K562 (cell line): ENCODE measurements at regions not wholly inside any gene's neighbourhood (a gene's known extent, or its start where the extent isn't known, plus 50 kb on each side); places are given as distances from the start of the nearest gene placed in this dataset.
A peak's percentile ranks its signal among the peaks of the same experiment; 100 is the strongest.

Experiments
- BMI1 ChIP-seq: fragments of 150-350 bp; IDR thresholded peaks from 2 replicates; pipeline ENCODE4 v1.6.1; 2014; ENCODE audit warnings: low read length
- CBFB ChIP-seq: sonication (generic); formaldehyde crosslinking; IDR thresholded peaks from 2 replicates; pipeline ENCODE4 v1.4.0; 2020; ENCODE audit warnings: mild to moderate bottlenecking, missing genetic modification reagents
- CBX3 ChIP-seq, 2 experiments: IDR thresholded peaks; 1 replicate in 1 of 2; 2 replicates in 1 of 2; pipeline ENCODE4 v1.6.1; 2012; ENCODE audit warnings: inconsistent platforms in 2 of 2, low read length in 2 of 2, borderline replicate concordance in 1 of 2, control low read depth in 1 of 2
- CHCHD3 ChIP-seq: fragments of 250-450 bp; sonication (Bioruptor Pico); IDR thresholded peaks from 2 replicates; pipeline ENCODE4 v2.1.2; 2022; ENCODE audit warnings: mild to moderate bottlenecking
- ELF4 ChIP-seq: fragments of 450-650 bp; formaldehyde crosslinking; IDR thresholded peaks from 2 replicates; pipeline ENCODE4 v1.4.0; 2022; ENCODE audit warnings: missing genetic modification characterization
- FUS ChIP-seq: fragments of 200-400 bp; formaldehyde crosslinking; optimal IDR thresholded peaks from 2 replicates; pipeline ENCODE3; 2017; ENCODE audit warnings: low read depth, low read length
- KDM1A ChIP-seq, 2 experiments: fragments of 450-650 bp; IDR thresholded peaks; 2 replicates each; pipeline ENCODE4 v1.6.1; 2016; ENCODE audit warnings: mild to moderate bottlenecking in 2 of 2
- KLF13 ChIP-seq: fragments of 450-650 bp; IDR thresholded peaks from 2 replicates; pipeline ENCODE4 v1.6.1; 2016; ENCODE audit warnings: missing genetic modification characterization, low read depth, mild to moderate bottlenecking, missing compliant biosample characterization, moderate library complexity, borderline replicate concordance
- MAFK ChIP-seq: IDR thresholded peaks from 2 replicates; pipeline ENCODE4 v1.6.1; 2011; ENCODE audit warnings: low read length, improper control_type of control experiment
- PTRF ChIP-seq: fragments of 450-650 bp; IDR thresholded peaks from 2 replicates; pipeline ENCODE4 v1.6.1; 2016; ENCODE audit warnings: mild to moderate bottlenecking, missing genetic modification characterization, missing compliant biosample characterization
- RB1 ChIP-seq: fragments of 450-650 bp; IDR thresholded peaks from 2 replicates; pipeline ENCODE4 v1.6.1; 2017; ENCODE audit warnings: low read depth, mild to moderate bottlenecking
- RHOXF2B ChIP-seq: fragments of 250-450 bp; sonication (Bioruptor Pico); conservative IDR thresholded peaks from 2 replicates; pipeline ENCODE4 v1.5.1; 2021
- SUPT5H ChIP-seq: fragments of 450-650 bp; IDR thresholded peaks from 2 replicates; pipeline ENCODE4 v1.6.1; 2016
- TARDBP ChIP-seq: fragments of 450-650 bp; IDR thresholded peaks from 2 replicates; pipeline ENCODE4 v1.6.1; 2016
- TCF3 ChIP-seq: sonication (generic); formaldehyde crosslinking; IDR thresholded peaks from 2 replicates; pipeline ENCODE4 v1.4.0; 2020; ENCODE audit warnings: mild to moderate bottlenecking, missing genetic modification reagents
- TEAD1 ChIP-seq, 2 experiments: fragments of 450-650 bp in 1 of 2; sonication (generic) in 1 of 2; formaldehyde crosslinking; IDR thresholded peaks; 2 replicates each; pipeline versions ENCODE4 v1.4.0 to v1.8.0; 2020 to 2022; ENCODE audit warnings: mild to moderate bottlenecking in 2 of 2, missing genetic modification reagents in 1 of 2
- THRAP3 ChIP-seq: fragments of 450-650 bp; IDR thresholded peaks from 2 replicates; pipeline ENCODE4 v1.6.1; 2016; ENCODE audit warnings: mild to moderate bottlenecking, inconsistent platforms, borderline replicate concordance
- ZNF232 ChIP-seq: sonication (generic); formaldehyde crosslinking; IDR thresholded peaks from 2 replicates; pipeline ENCODE4 v1.8.0; 2022; ENCODE audit warnings: mild to moderate bottlenecking, missing genetic modification reagents
- ZNF263 ChIP-seq: sonication (generic); formaldehyde crosslinking; IDR thresholded peaks from 2 replicates; pipeline ENCODE4 v1.8.0; 2022; ENCODE audit warnings: mild to moderate bottlenecking, missing genetic modification reagents, borderline replicate concordance
- ZNF780A ChIP-seq: fragments of 250-450 bp; sonication (Bioruptor Pico); IDR thresholded peaks from 2 replicates; pipeline ENCODE4 v1.5.0; 2021; ENCODE audit warnings: mild to moderate bottlenecking
- TF ChIP-seq, protein P1 (sequence below), 2 experiments: fragments of 450-650 bp in 1 of 2; sonication (generic) in 1 of 2; formaldehyde crosslinking; conservative IDR thresholded peaks; 2 replicates each; pipeline versions ENCODE4 v1.4.0 to v1.8.1; 2020 to 2022; ENCODE audit warnings: mild to moderate bottlenecking in 1 of 2, missing genetic modification reagents in 1 of 2
- TF ChIP-seq, protein P2 (sequence below): fragments of 450-650 bp; IDR thresholded peaks from 2 replicates; pipeline ENCODE4 v1.6.1; 2017; ENCODE audit warnings: antibody characterized with exemption
- TF ChIP-seq, protein P3 (sequence below): fragments of 250-450 bp; sonication (Bioruptor Pico); IDR thresholded peaks from 2 replicates; pipeline ENCODE4 v1.5.0; 2021; ENCODE audit warnings: mild to moderate bottlenecking, moderate library complexity
- TF ChIP-seq, protein P4 (sequence below): fragments of 250-450 bp; sonication (Bioruptor Pico); IDR thresholded peaks from 2 replicates; pipeline ENCODE4 v1.8.0; 2021; ENCODE audit warnings: moderate library complexity, mild to moderate bottlenecking, inconsistent platforms

DNA sequence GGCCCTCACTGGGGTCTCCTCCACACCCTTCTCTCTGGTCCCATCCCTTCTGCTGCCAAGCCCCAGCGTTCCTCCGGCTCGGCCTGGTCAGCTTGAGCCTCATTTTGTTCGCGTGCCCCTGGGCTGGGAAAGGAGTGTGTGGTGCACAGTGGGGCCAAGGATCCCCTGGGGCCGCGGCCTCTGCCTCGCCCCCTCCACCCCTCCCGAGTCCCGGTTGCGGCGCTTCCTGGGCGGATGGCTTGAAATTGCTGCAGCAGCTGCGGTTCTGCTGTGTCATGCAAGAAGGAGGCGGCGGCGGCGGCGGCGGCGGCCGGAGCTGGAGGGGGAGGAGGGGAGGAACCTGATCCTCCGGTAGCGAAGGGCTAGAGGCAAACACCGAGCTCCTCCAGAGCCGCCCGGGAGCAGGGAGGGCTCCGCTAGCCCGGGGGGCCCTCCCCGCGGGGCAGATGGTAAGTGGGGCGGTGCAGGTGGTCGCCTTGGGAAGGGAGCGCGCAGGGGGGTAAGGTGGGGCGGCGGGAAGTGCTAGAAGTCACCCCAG lies 217.8 kb upstream of the MKLN1 start (continued):
- TF ChIP-seq TEAD1 (CRISPR knock-in tag; IDR thresholded peaks at IDR 0.05) (peak in 1 of 2 experiments; percentile 53; a peak in 1 of 4 replicates), ZNF780A (no peak), CBX3 (IDR thresholded peaks at IDR 0.05; ENCODE audit: borderline replicate concordance in 1 of 2, low read length in 2 of 2) (no peak), FUS (no peak), RB1 (peak; percentile 83), TCF3 (peak; percentile 22; the same call in 1 of the 2 replicates), CHCHD3 (no peak), RHOXF2B (no peak), BMI1 (no peak), SUPT5H (peak; percentile 88), MAFK (peak; percentile 77), PTRF (tag) (no peak), CBFB (CRISPR knock-in tag) (no peak), ZNF263 (CRISPR knock-in tag) (peak; percentile 70; the same call in 1 of the 2 replicates), TARDBP (no peak), THRAP3 (no peak), KDM1A (IDR thresholded peaks at IDR 0.05) (no peak), ZNF232 (CRISPR knock-in tag) (no peak), KLF13 (peak; percentile 56), ELF4 (CRISPR knock-in tag) (peak; percentile 4; the same call in 1 of the 2 replicates)
- TF ChIP-seq, protein P1, sequence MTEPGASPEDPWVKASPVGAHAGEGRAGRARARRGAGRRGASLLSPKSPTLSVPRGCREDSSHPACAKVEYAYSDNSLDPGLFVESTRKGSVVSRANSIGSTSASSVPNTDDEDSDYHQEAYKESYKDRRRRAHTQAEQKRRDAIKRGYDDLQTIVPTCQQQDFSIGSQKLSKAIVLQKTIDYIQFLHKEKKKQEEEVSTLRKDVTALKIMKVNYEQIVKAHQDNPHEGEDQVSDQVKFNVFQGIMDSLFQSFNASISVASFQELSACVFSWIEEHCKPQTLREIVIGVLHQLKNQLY (CRISPR knock-in tag; conservative IDR thresholded peaks at IDR 0.05), result no peak
- TF ChIP-seq, protein P2, sequence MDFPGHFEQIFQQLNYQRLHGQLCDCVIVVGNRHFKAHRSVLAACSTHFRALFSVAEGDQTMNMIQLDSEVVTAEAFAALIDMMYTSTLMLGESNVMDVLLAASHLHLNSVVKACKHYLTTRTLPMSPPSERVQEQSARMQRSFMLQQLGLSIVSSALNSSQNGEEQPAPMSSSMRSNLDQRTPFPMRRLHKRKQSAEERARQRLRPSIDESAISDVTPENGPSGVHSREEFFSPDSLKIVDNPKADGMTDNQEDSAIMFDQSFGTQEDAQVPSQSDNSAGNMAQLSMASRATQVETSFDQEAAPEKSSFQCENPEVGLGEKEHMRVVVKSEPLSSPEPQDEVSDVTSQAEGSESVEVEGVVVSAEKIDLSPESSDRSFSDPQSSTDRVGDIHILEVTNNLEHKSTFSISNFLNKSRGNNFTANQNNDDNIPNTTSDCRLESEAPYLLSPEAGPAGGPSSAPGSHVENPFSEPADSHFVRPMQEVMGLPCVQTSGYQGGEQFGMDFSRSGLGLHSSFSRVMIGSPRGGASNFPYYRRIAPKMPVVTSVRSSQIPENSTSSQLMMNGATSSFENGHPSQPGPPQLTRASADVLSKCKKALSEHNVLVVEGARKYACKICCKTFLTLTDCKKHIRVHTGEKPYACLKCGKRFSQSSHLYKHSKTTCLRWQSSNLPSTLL, result no peak
- TF ChIP-seq, protein P3, sequence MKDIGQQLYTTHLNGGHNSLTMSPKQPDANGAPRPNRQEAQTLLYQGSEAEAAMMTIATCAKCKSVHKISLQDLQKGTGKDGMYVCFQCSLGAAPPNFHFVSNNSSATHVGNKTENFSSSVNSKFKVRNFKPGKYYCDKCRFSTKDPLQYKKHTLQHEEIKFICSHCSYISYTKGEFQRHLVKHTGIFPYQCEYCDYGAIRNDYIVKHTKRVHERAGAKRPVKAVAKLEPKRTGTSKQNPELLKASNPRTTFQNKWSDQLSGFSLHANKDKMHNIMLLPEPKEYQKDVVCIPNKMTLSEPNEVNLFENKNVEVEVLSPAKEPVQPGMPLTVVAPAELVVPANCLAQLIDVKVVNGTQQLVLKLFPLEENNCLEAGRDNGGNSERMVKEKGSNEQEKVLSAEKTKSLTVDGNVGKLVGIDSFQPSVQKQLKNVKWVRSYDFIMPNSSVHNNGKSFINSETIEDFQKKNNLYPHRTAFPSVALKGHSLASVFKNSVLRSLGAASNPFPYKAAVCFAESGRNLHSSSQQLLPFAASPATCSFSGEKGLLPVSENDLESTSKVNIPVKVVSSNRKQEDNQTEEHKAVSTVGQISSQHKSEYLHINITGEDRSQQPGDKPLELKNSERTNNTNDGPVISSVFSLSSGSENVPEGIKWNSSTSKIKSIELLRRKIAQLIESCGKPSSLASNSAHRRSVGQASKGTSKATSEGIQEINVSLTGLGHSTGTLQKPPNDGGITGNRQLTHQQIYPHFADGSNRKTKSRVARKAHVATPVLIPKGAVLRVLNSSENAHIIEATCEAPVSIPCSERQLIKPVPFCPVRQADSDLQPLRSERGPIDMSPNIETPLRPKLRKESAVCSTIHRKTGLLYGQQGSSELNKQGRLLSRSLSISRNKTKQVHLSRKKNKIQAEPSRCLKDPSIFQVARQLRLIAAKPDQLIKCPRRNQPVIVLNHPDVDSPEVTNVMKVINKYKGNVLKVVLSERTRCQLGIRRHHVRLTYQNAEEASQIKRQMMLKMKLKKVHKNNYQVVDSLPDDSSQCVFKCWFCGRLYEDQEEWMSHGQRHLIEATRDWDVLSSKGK, result no peak
- TF ChIP-seq, protein P4, sequence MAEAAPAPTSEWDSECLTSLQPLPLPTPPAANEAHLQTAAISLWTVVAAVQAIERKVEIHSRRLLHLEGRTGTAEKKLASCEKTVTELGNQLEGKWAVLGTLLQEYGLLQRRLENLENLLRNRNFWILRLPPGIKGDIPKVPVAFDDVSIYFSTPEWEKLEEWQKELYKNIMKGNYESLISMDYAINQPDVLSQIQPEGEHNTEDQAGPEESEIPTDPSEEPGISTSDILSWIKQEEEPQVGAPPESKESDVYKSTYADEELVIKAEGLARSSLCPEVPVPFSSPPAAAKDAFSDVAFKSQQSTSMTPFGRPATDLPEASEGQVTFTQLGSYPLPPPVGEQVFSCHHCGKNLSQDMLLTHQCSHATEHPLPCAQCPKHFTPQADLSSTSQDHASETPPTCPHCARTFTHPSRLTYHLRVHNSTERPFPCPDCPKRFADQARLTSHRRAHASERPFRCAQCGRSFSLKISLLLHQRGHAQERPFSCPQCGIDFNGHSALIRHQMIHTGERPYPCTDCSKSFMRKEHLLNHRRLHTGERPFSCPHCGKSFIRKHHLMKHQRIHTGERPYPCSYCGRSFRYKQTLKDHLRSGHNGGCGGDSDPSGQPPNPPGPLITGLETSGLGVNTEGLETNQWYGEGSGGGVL (CRISPR knock-in tag), result no peak
